Effector memory CD8-positive, alpha-beta T cell (primary cell): ENCODE measurements at regions not wholly inside any gene's neighbourhood (a gene's known extent, or its start where the extent isn't known, plus 50 kb on each side); places are given as distances from the start of the nearest gene placed in this dataset.

Source experiments
- ATAC-seq: fragments of 150-1000 bp; cut with Tn5 transposase; replicated peaks from 2 replicates; pipeline ENCODE4 v1.10.0; 2021; ENCODE audit warnings: mild to moderate bottlenecking, moderate library complexity
- DNase-seq, 3 experiments: peaks; one replicate each; pipeline ENCODE4 v3.0.0; 2021
- H3K27ac Mint-ChIP-seq, 2 donors: one replicate each; pipeline ENCODE4 v1.8.0; 2022; ENCODE audit warnings: mild to moderate bottlenecking in 2 of 2, mixed read lengths in 2 of 2, moderate library complexity in 2 of 2
- H3K27me3 Mint-ChIP-seq, 2 donors: one replicate each; pipeline ENCODE4 v1.8.0; 2022; ENCODE audit warnings: mixed read lengths in 2 of 2
- H3K36me3 Mint-ChIP-seq: one replicate; pipeline ENCODE4 v1.8.0; 2022; ENCODE audit warnings: mild to moderate bottlenecking, moderate library complexity, mixed read lengths; ENCODE audit not compliant: insufficient read depth
- H3K4me1 Mint-ChIP-seq, 2 donors: one replicate each; pipeline ENCODE4 v1.8.0; 2022; ENCODE audit warnings: low read depth in 2 of 2, mixed read lengths in 2 of 2
- H3K4me3 Mint-ChIP-seq, 2 donors: one replicate each; pipeline ENCODE4 v1.8.0; 2022; ENCODE audit warnings: mild to moderate bottlenecking in 2 of 2, mixed read lengths in 2 of 2, moderate library complexity in 2 of 2
- H3K9me3 Mint-ChIP-seq, 2 donors: one replicate each; pipeline ENCODE4 v1.8.0; 2022; ENCODE audit warnings: mixed read lengths in 2 of 2

DNA sequence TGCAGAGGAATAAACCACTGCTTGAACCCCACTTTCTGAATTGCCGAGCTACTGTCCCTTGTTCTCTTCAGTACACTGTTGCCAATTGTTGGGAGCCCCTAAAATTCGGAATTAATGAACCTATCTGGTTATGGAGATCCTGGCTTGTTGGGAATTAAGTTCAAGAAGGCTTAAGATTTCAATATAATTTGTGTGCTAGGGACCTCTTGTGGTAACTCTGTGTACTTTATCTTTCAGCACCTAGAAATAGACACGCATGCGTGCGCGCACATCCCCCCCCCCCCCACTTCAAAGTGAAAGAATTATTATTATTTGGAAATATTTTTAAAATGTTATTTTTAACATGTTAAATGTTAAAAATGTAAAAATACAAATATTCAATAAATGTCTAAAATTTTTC, 53.3 kb upstream of the FAM169A start:
- peak in 1 of 3 experiments; percentile 2 for DNase-seq
- peak; percentile 53 for ATAC-seq
- no peaks in the 10 kb centered on the region for H3K9me3 Mint-ChIP-seq
- no peaks in the 10 kb centered on the region for H3K36me3 Mint-ChIP-seq
- H3K4me3 Mint-ChIP-seq, result no peak overlapping the region
- H3K4me1 Mint-ChIP-seq, result no peaks in the 10 kb centered on the region
- no peak overlapping the region for H3K27ac Mint-ChIP-seq
- H3K27me3 Mint-ChIP-seq, result peaks cover 5 to 15% of the 10 kb centered on the region in 2 donors

DNA sequence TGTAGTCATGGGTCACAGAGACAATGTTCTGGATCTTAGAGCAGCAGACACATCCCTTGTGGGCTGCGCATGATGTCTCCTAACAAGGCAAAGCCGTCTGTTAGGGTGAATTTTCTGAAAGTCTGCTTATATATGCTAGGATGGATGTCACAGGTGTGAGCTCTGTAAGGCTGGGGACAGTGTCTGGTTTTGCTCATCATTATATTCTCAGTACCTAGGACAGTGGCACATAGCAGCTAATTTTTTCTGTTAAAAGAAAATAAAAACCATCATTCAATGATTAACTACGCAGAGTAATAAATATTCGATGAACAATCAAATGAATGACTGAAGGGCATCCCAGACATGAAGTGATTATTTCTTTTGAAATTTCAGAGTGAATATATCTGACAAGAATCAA, 52.9 kb upstream of the FAM169A start:
- ATAC-seq, result no peak
- no peak overlapping the region for H3K27ac Mint-ChIP-seq

DNA sequence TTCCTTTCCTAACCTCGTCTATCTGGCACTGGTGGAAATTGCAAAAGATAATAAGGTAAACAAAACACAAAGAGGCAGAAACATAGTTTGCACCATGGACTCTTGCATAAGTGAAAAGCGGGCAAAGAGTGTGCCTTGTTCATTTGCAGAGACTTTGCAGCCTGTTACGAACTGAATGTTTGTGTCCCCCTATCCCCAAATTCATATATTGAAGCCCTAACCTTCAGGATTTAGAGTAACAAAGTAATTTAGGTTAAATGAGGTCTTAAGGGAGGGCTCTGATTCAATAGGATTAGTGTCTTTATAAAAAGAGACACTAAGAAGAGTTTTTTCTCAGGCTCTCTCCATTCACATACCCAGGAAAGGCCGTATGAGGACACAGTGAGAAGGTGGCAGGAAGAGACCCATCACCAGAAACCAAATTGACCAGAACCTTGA, 52.1 kb upstream of the FAM169A start:
- Mint-ChIP-seq H3K9me3 (no peaks in the 10 kb centered on the region), H3K4me1 (no peaks in the 10 kb centered on the region), H3K36me3 (no peaks in the 10 kb centered on the region), H3K4me3 (no peak overlapping the region), H3K27me3 (peaks cover 9 to 23% of the 10 kb centered on the region in 2 donors), H3K27ac (no peak overlapping the region)
- DNase-seq, result no peak
- no peak for ATAC-seq

More for the DNA sequence above, 52.9 kb upstream of the FAM169A start:
- Mint-ChIP-seq H3K27me3 (peaks cover 9 to 19% of the 10 kb centered on the region in 2 donors), H3K4me3 (no peak overlapping the region), H3K4me1 (no peaks in the 10 kb centered on the region), H3K9me3 (no peaks in the 10 kb centered on the region), H3K36me3 (no peaks in the 10 kb centered on the region)
- DNase-seq, result no peak

DNA sequence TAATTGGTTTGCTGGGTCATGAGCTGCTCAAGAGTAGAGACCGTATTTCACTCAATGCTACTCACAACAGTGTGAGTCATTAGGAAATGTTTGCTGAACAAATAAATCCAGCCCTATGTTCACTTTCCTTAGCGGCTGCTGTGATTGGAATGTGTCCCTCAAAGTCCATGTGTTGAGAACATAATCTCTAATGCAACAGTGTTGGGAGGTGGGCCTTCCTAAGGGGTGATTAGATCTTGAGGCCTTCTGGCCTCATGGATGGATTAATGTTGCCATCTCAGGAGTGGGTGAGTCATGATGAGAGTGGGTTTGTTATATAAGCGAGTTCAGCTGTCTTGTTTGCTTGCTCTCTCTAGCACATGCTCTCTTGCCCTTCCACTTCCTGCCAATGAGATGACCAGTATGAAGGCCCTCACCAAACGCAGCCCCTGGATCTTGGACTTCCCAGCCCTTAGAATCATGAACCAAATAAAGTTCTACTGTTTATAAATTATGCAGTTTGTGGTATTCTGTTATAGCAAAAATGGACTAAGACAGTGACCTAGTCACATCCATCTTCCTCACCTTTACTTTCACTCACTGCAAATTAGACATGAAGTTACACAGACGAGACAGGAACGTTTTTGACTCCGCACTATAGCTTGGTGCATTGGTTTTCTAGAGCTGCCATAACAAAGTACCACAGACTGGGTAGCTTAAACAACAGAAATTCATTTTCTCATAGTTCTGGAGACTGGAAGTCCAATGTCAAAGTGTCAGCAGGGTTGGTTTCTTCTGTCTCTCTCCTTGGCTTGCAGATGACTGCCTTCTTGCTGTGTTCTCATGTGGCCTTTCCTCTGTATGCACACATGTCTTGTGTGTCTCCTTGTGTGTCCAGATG, 50.9 kb upstream of the FAM169A start:
- Mint-ChIP-seq H3K27me3 (peaks cover 9 to 23% of the 10 kb centered on the region in 2 donors), H3K4me3 (no peak overlapping the region), H3K27ac (no peak overlapping the region), H3K36me3 (no peaks in the 10 kb centered on the region), H3K4me1 (no peaks in the 10 kb centered on the region), H3K9me3 (no peaks in the 10 kb centered on the region)
- ATAC-seq (no peak), DNase-seq (no peak)
